ENCODE measurements at regions not wholly inside any gene's neighbourhood (a gene's known extent, or its start where the extent isn't known, plus 50 kb on each side); places are given as distances from the start of the nearest gene placed in this dataset.

GRCh38 chr6:50654155-50654554 lies 59.2 kb upstream of the TFAP2D start:
- DNase-seq: no peak

GRCh38 chr6:50655848-50656453 lies 57.4 kb upstream of the TFAP2D start:
- peak; percentile 13 for DNase-seq

GRCh38 chr6:50657513-50657912 lies 55.8 kb upstream of the TFAP2D start:
- no peak for DNase-seq

GRCh38 chr6:50658561-50658960 lies 54.8 kb upstream of the TFAP2D start:
- no peak for DNase-seq

DNA sequence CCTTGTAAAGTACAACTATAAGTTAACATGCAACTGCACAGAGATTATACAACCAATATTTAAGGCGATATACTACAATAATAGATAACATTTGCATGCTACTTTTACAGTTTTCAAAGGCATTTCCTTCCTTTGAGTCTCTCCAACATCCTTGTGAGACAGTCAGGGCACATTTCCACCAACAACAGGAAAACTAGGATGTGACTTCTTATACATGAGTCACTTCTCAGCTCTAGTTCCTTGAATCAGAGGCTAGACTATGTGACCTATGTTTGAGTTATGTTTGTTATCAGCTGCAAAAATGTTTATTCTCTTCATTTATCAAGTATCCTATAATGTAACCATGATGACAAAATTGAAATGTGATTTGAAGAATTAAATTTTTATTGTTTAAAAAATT lies 51.7 kb upstream of the TFAP2D start:
- DNase-seq: no peak
